Activated T-cell treated with anti-CD3 and anti-CD28 coated beads, Interleukin-2, amount 50 U/mL, for 4 hours (primary cell): ENCODE measurements at regions not wholly inside any gene's neighbourhood (a gene's known extent, or its start where the extent isn't known, plus 50 kb on each side); places are given as distances from the start of the nearest gene placed in this dataset.

Experiments
- ATAC-seq, 2 donors: fragments of 200-7000 bp; cut with Tn5 transposase; one replicate each; pipeline ENCODE4 v1.10.0; 2021
- DNase-seq: peaks from one replicate; pipeline ENCODE4 v3.0.0-alpha.2; 2020
- H3K27me3 Mint-ChIP-seq: one replicate; pipeline ENCODE4 v1.8.0; 2021; ENCODE audit warnings: low read depth, mixed read lengths
- H3K36me3 Mint-ChIP-seq: one replicate; pipeline ENCODE4 v1.8.0; 2022; ENCODE audit warnings: mixed read lengths; ENCODE audit not compliant: insufficient read depth
- H3K4me1 Mint-ChIP-seq: one replicate; pipeline ENCODE4 v1.8.0; 2021; ENCODE audit warnings: low read depth, mixed read lengths
- H3K4me3 Mint-ChIP-seq: one replicate; pipeline ENCODE4 v1.8.0; 2021; ENCODE audit warnings: mild to moderate bottlenecking, moderate library complexity, mixed read lengths
- H3K9me3 Mint-ChIP-seq: one replicate; pipeline ENCODE4 v1.8.0; 2021; ENCODE audit warnings: mixed read lengths

- no peak overlapping the region for H3K4me3 Mint-ChIP-seq
- no peak for DNase-seq
- no peak for ATAC-seq
- H3K4me1 Mint-ChIP-seq: no peaks in the 10 kb centered on the region
- H3K9me3 Mint-ChIP-seq: no peaks in the 10 kb centered on the region
- peaks cover 12% of the 10 kb centered on the region for H3K27me3 Mint-ChIP-seq
- no peaks in the 10 kb centered on the region for H3K36me3 Mint-ChIP-seq
Measured at GRCh38 chr16:86108062-86108461, 209.1 kb downstream of the IRF8 start.

DNA sequence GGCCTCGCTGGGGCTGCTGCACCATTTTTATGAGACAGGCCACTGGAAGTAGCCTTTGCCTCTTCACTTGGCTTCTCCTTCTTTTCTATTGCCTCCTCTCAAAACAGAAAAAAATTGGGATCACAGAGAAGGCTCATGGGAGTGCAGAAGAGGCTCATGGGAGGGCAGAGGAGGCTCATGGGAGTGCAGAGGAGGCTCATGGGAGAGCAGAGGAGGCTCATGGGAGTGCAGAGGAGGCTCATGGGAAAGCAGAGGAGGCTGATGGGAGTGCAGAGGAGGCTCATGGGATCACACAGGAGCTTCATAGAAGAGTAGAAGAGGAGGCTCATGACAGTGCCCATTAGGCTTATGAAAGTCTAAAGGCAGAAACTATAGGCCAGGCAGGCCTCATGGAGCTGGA lies 211.2 kb downstream of the IRF8 start:
- peaks cover 12% of the 10 kb centered on the region for H3K27me3 Mint-ChIP-seq
- no peaks in the 10 kb centered on the region for H3K4me1 Mint-ChIP-seq
- ATAC-seq (no peak), DNase-seq (no peak)
- H3K4me3 Mint-ChIP-seq: no peak overlapping the region
- H3K36me3 Mint-ChIP-seq: no peaks in the 10 kb centered on the region
- H3K9me3 Mint-ChIP-seq: no peaks in the 10 kb centered on the region

DNA sequence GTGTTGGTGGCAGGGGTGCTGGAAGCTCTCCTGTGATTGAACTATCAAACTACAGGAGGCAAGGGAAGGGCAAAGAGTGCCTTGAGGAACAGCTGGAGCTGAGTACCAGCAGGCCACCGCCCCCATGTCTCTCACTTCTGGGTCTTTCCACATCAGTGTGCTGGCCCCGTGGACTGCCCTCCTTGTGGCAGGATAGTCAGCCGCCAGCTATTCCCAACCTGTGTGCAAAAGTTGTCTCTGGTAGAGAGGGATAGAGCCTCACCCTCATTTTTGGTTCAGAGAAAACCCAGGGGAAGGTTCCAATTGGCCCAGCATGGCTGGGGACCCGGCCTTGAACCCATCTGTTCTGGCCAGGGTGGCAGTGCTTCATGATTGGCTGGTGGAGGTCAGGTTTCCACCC lies 211.8 kb downstream of the IRF8 start:
- H3K4me3 Mint-ChIP-seq: no peak overlapping the region
- no peak for DNase-seq
- H3K27me3 Mint-ChIP-seq: peaks cover 12% of the 10 kb centered on the region
- H3K4me1 Mint-ChIP-seq: no peaks in the 10 kb centered on the region
- no peak for ATAC-seq
- no peaks in the 10 kb centered on the region for H3K9me3 Mint-ChIP-seq
- no peaks in the 10 kb centered on the region for H3K36me3 Mint-ChIP-seq

- DNase-seq: no peak
- Mint-ChIP-seq H3K27me3 (peaks cover 12% of the 10 kb centered on the region), H3K4me1 (no peaks in the 10 kb centered on the region), H3K9me3 (no peaks in the 10 kb centered on the region), H3K36me3 (no peaks in the 10 kb centered on the region), H3K4me3 (no peak overlapping the region)
- no peak for ATAC-seq
Measured at GRCh38 chr16:86112178-86112577, 213.2 kb downstream of the IRF8 start.

GRCh38 chr16:86117235-86117634 lies 218.3 kb downstream of the IRF8 start:
- Mint-ChIP-seq H3K36me3 (no peaks in the 10 kb centered on the region), H3K4me3 (no peak overlapping the region), H3K27me3 (peaks cover 6% of the 10 kb centered on the region), H3K4me1 (no peaks in the 10 kb centered on the region), H3K9me3 (no peaks in the 10 kb centered on the region)
- DNase-seq (no peak), ATAC-seq (no peak)

DNA sequence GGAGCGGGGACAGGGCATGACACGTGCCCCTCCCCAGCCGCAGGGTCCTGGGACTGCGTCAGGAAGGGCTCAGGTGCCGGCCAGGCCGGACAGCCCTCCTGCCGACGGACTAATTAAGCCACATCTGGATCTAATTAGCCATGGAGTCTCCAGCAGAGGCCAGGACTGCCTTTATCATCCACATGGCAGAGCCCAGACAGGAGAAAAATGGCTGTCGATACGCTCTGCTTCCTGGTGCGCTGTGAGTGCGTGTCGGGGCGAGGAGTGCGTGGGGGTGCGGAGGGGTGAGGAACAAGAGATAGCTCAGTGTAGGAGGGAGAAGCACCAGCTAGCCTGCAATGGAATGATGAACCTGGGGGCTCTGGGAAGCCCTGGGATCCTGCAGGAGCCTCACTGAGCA lies 218.8 kb downstream of the IRF8 start:
- H3K4me1 Mint-ChIP-seq: no peaks in the 10 kb centered on the region
- H3K9me3 Mint-ChIP-seq: no peaks in the 10 kb centered on the region

DNA sequence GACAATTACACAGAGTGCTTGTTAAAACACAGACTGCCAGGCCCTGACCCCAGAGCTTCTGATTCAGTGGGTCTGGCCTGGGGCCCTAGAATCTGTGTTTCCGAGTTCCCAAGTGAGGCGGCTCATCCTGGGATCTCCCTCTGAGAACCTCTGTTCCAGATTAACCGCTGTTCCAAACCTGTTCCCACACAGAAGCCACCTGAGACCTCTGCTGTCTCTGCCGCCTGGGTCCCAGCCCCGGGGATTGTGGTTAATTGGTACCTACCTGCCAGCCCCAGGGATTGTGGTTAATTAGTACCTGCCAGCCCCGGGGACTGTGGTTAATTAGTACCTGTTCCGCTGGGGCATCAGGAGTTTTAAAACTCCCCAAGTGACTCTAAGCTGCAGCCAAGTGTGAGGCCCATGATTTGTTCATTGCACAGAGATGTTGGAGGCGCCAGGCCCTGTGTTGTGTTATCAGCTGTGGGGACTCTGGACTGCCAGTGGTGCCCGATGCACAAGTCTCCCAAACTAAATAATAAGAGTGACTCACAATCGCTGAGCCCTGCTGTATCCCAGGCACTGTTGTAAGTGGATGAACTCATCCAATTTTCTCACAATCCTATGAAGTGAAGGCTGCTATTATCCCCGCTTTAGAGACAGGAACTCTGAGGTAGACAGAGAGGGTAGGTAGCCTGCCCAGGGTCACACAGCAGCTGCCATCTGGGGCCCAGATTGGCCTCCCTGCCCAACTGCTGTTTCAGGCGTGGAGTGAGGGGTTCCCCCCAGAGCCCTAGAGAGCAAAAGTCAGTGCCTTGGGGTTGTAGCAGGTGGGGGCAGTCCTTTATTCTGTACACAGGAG lies 219.7 kb downstream of the IRF8 start:
- ATAC-seq (no peak), DNase-seq (no peak)
- no peak overlapping the region for H3K4me3 Mint-ChIP-seq
- H3K9me3 Mint-ChIP-seq: no peaks in the 10 kb centered on the region
- no peaks in the 10 kb centered on the region for H3K4me1 Mint-ChIP-seq
- H3K27me3 Mint-ChIP-seq: peaks cover 8% of the 10 kb centered on the region
- no peaks in the 10 kb centered on the region for H3K36me3 Mint-ChIP-seq

More for the DNA sequence above, 218.8 kb downstream of the IRF8 start:
- Mint-ChIP-seq H3K36me3 (no peaks in the 10 kb centered on the region), H3K4me3 (no peak overlapping the region), H3K27me3 (peaks cover 6% of the 10 kb centered on the region)
- no peak for DNase-seq
- ATAC-seq: no peak

GRCh38 chr16:86120201-86121192 lies 221.5 kb downstream of the IRF8 start:
- Mint-ChIP-seq H3K36me3 (no peaks in the 10 kb centered on the region), H3K9me3 (no peaks in the 10 kb centered on the region), H3K4me3 (no peak overlapping the region), H3K27me3 (peaks cover 11% of the 10 kb centered on the region), H3K4me1 (no peaks in the 10 kb centered on the region)
- ATAC-seq (peak in 1 of 2 donors; percentile 61), DNase-seq (no peak)

DNA sequence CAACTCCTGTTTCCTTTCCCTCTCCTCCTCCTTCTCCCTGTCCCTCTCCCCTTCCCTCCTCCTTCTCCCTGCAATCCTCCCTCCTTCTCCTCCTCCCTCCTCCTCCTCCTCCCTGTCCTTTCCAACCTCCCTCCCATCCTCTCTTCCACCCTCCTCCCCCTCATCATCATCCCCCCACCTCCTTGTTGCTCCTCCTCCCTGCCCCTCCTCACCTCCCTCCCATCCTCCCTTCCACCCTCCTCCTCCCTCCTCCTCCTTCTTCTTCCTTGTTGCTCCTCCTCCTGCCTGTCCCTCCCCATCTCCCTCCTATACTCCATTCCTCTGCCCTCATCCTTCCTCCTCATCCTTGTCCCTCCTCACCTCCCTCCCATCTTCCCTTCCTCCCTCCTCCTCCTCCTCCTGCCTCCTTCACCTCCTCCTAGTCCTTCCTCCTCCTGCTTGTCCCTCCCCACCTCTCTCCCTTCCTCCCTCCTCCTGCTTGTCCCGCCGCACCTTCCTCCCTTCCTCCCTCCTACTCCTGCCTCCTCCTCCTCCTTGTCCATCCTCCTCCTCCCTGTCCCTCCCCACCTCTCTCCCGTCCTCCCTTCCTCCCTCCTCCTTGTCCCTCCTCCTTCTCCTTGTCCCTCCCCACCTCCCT lies 222.5 kb downstream of the IRF8 start:
- no peaks in the 10 kb centered on the region for H3K36me3 Mint-ChIP-seq
- DNase-seq: no peak
- H3K4me3 Mint-ChIP-seq: no peak overlapping the region
- peaks cover 11% of the 10 kb centered on the region for H3K27me3 Mint-ChIP-seq
- no peaks in the 10 kb centered on the region for H3K4me1 Mint-ChIP-seq
- H3K9me3 Mint-ChIP-seq: no peaks in the 10 kb centered on the region
- no peak for ATAC-seq

- Mint-ChIP-seq H3K27me3 (peaks cover 17% of the 10 kb centered on the region), H3K9me3 (no peaks in the 10 kb centered on the region), H3K4me3 (no peak overlapping the region), H3K36me3 (no peaks in the 10 kb centered on the region), H3K4me1 (no peaks in the 10 kb centered on the region)
- ATAC-seq: no peak
- DNase-seq: no peak
Measured at GRCh38 chr16:86122681-86123342, 223.8 kb downstream of the IRF8 start.

DNA sequence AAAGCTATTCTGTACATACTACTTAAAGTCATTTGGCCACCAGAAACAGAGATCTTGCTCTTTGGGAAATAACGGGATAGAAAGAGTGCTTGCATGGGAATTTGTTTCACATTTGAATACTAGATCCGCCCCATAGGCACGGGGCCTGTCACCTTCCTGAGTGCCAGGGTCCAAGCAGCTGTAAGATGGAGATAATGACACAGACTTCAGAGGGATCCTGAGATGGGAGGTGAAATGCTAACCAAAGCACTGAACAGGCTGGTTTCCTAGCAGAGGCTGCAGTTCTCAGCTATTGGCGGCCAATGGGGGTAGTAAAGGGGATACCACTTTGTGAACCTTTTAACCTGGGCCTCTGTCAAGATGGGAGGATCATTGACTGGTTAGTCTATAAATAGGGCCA lies 225.4 kb downstream of the IRF8 start:
- DNase-seq (no peak), ATAC-seq (no peak)
- Mint-ChIP-seq H3K4me3 (no peak overlapping the region), H3K27me3 (peaks cover 17% of the 10 kb centered on the region), H3K4me1 (no peaks in the 10 kb centered on the region), H3K9me3 (no peaks in the 10 kb centered on the region), H3K36me3 (no peaks in the 10 kb centered on the region)

GRCh38 chr16:86126891-86127290 lies 227.9 kb downstream of the IRF8 start:
- no peaks in the 10 kb centered on the region for H3K36me3 Mint-ChIP-seq
- no peaks in the 10 kb centered on the region for H3K9me3 Mint-ChIP-seq
- DNase-seq (no peak), ATAC-seq (no peak)
- H3K4me3 Mint-ChIP-seq: no peak overlapping the region
- H3K4me1 Mint-ChIP-seq: no peaks in the 10 kb centered on the region
- peaks cover 15% of the 10 kb centered on the region for H3K27me3 Mint-ChIP-seq

- peaks cover 14% of the 10 kb centered on the region for H3K27me3 Mint-ChIP-seq
- H3K4me3 Mint-ChIP-seq: no peak overlapping the region
- DNase-seq (no peak), ATAC-seq (no peak)
- no peaks in the 10 kb centered on the region for H3K9me3 Mint-ChIP-seq
- H3K4me1 Mint-ChIP-seq: no peaks in the 10 kb centered on the region
- no peaks in the 10 kb centered on the region for H3K36me3 Mint-ChIP-seq
Measured at GRCh38 chr16:86127366-86127765, 228.4 kb downstream of the IRF8 start.

DNA sequence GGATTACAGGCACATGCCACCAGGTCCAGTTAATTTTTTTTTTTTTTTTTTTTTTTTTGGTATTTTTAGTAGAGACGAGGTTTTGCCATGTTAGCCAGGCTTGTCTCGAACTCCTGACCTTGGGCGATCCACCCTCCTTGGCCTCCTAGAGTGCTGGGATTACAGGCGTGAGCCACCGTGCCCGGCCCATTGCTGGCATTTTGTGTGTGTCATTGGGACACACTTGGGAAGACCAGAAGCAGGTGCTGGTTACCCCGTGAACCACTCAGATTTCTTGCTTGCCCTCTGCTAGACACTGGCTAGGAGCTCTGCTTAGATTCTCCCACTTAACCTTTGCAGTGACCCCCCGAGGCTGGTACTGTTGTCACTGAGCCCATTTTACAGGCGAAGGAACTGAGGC lies 229.3 kb downstream of the IRF8 start:
- Mint-ChIP-seq H3K27me3 (peaks cover 9% of the 10 kb centered on the region), H3K36me3 (no peaks in the 10 kb centered on the region), H3K4me3 (no peak overlapping the region), H3K4me1 (no peaks in the 10 kb centered on the region), H3K9me3 (no peaks in the 10 kb centered on the region)
- ATAC-seq (no peak), DNase-seq (no peak)
